WTC11 (cell line): ENCODE measurements at regions not wholly inside any gene's neighbourhood (a gene's known extent, or its start where the extent isn't known, plus 50 kb on each side); places are given as distances from the start of the nearest gene placed in this dataset.

Experiments
- ATAC-seq: fragments of 200-7000 bp; cut with Tn5 transposase; 2 replicates; pipeline ENCODE4 v1.10.0; 2021; ENCODE audit warnings: mild to moderate bottlenecking, moderate library complexity
- CTCF ChIA-PET: fragments of 300-600 bp; sonication (Branson Sonifier 250); formaldehyde crosslinking; loops from one replicate; lab custom pipeline; 2021; ENCODE audit warnings: antibody characterized with exemption; lab: Charles Lee
- POLR2A ChIA-PET: fragments of 350-600 bp; sonication (Branson Sonifier 250); formaldehyde crosslinking; loops from one replicate; lab custom pipeline; 2021; ENCODE audit warnings: antibody characterized with exemption; lab: Charles Lee
- DNase-seq: peaks from one replicate; pipeline ENCODE4 v3.0.0; 2021; ENCODE audit warnings: low spot score
- H3K27ac Mint-ChIP-seq: 2 replicates; pipeline ENCODE4 v1.8.0; 2021; ENCODE audit warnings: mixed read lengths
- H3K27me3 Mint-ChIP-seq: 2 replicates; pipeline ENCODE4 v1.8.0; 2021; ENCODE audit warnings: low read depth, mild to moderate bottlenecking, moderate library complexity, mixed read lengths
- H3K36me3 Mint-ChIP-seq: 2 replicates; pipeline ENCODE4 v1.8.0; 2021; ENCODE audit warnings: mixed read lengths
- H3K4me1 Mint-ChIP-seq: 2 replicates; pipeline ENCODE4 v1.8.0; 2022; ENCODE audit warnings: mixed read lengths
- H3K4me3 Mint-ChIP-seq: 2 replicates; pipeline ENCODE4 v1.8.0; 2021; ENCODE audit warnings: mild to moderate bottlenecking, moderate library complexity, mixed read lengths
- H3K9me3 Mint-ChIP-seq: 2 replicates; pipeline ENCODE4 v1.8.0; 2021; ENCODE audit warnings: mixed read lengths
- ATF1 ChIP-seq: sonication (generic); formaldehyde crosslinking; IDR thresholded peaks from 2 replicates; pipeline ENCODE4 v1.8.1; 2023; ENCODE audit warnings: mild to moderate bottlenecking, moderate library complexity, missing genetic modification reagents
- CDX4 ChIP-seq: fragments of 250-450 bp; sonication (Bioruptor Pico); IDR thresholded peaks from 2 replicates; pipeline ENCODE4 v1.9.0; 2021; ENCODE audit warnings: moderate library complexity, mild to moderate bottlenecking, inconsistent platforms, borderline replicate concordance
- EMX1 ChIP-seq: fragments of 250-450 bp; sonication (Bioruptor Pico); IDR thresholded peaks from 2 replicates; pipeline ENCODE4 v1.8.0; 2021; ENCODE audit warnings: mild to moderate bottlenecking
- ERG ChIP-seq: fragments of 250-450 bp; sonication (Bioruptor Pico); IDR thresholded peaks from 2 replicates; pipeline ENCODE4 v1.8.0; 2021; ENCODE audit warnings: mild to moderate bottlenecking
- ESRRA ChIP-seq: sonication (generic); formaldehyde crosslinking; IDR thresholded peaks from 2 replicates; pipeline ENCODE4 v1.8.1; 2022; ENCODE audit warnings: mild to moderate bottlenecking, missing genetic modification reagents, borderline replicate concordance
- ETV6 ChIP-seq: sonication (generic); formaldehyde crosslinking; IDR thresholded peaks from 2 replicates; pipeline ENCODE4 v1.8.1; 2022; ENCODE audit warnings: mild to moderate bottlenecking, missing genetic modification reagents
- FOXK1 ChIP-seq: sonication (generic); formaldehyde crosslinking; IDR thresholded peaks from 2 replicates; pipeline ENCODE4 v1.8.0; 2022; ENCODE audit warnings: mild to moderate bottlenecking, moderate library complexity, missing genetic modification reagents
- GABPB1 ChIP-seq: sonication (generic); formaldehyde crosslinking; IDR thresholded peaks from 2 replicates; pipeline ENCODE4 v1.8.1; 2023; ENCODE audit warnings: mild to moderate bottlenecking, missing genetic modification reagents
- IRF2 ChIP-seq: sonication (generic); formaldehyde crosslinking; IDR thresholded peaks from 2 replicates; pipeline ENCODE4 v1.8.0; 2022; ENCODE audit warnings: low read depth, missing genetic modification reagents, borderline replicate concordance
- NFATC4 ChIP-seq: fragments of 250-450 bp; sonication (Bioruptor Pico); IDR thresholded peaks from 2 replicates; pipeline ENCODE4 v1.9.0; 2021; ENCODE audit warnings: mild to moderate bottlenecking
- PREB ChIP-seq: sonication (generic); formaldehyde crosslinking; IDR thresholded peaks from 2 replicates; pipeline ENCODE4 v1.8.1; 2022; ENCODE audit warnings: mild to moderate bottlenecking, missing genetic modification reagents, moderate library complexity, borderline replicate concordance
- SMAD3 ChIP-seq: sonication (generic); formaldehyde crosslinking; IDR thresholded peaks from 2 replicates; pipeline ENCODE4 v1.8.0; 2022; ENCODE audit warnings: missing genetic modification reagents, mild to moderate bottlenecking, borderline replicate concordance
- SOX15 ChIP-seq: fragments of 250-450 bp; sonication (Bioruptor Pico); IDR thresholded peaks from 2 replicates; pipeline ENCODE4 v1.9.0; 2021; ENCODE audit warnings: mild to moderate bottlenecking
- TEAD1 ChIP-seq: sonication (generic); formaldehyde crosslinking; IDR thresholded peaks from 2 replicates; pipeline ENCODE4 v1.8.0; 2022; ENCODE audit warnings: mild to moderate bottlenecking, missing genetic modification reagents
- TEAD4 ChIP-seq: sonication (generic); formaldehyde crosslinking; IDR thresholded peaks from 2 replicates; pipeline ENCODE4 v1.8.0; 2022; ENCODE audit warnings: mild to moderate bottlenecking, missing genetic modification reagents
- ZMAT4 ChIP-seq: fragments of 250-450 bp; sonication (Bioruptor Pico); IDR thresholded peaks from 2 replicates; pipeline ENCODE4 v1.9.0; 2021; ENCODE audit warnings: mild to moderate bottlenecking
- ZNF121 ChIP-seq: sonication (generic); formaldehyde crosslinking; IDR thresholded peaks from 2 replicates; pipeline ENCODE4 v1.8.0; 2023; ENCODE audit warnings: missing genetic modification reagents
- ZNF138 ChIP-seq: sonication (generic); formaldehyde crosslinking; conservative IDR thresholded peaks from 2 replicates; pipeline ENCODE4 v1.8.1; 2022; ENCODE audit warnings: mild to moderate bottlenecking, moderate library complexity, missing genetic modification reagents
- ZNF219 ChIP-seq: sonication (generic); formaldehyde crosslinking; IDR thresholded peaks from 2 replicates; pipeline ENCODE4 v1.8.0; 2023; ENCODE audit warnings: missing genetic modification reagents, mild to moderate bottlenecking, borderline replicate concordance
- ZNF317 ChIP-seq: sonication (generic); formaldehyde crosslinking; IDR thresholded peaks from 2 replicates; pipeline ENCODE4 v1.8.1; 2023; ENCODE audit warnings: low read depth, mild to moderate bottlenecking, moderate library complexity, missing genetic modification reagents, borderline replicate concordance
- ZNF423 ChIP-seq: fragments of 250-450 bp; sonication (Bioruptor Pico); IDR thresholded peaks from 2 replicates; pipeline ENCODE4 v2.1.2; 2022; ENCODE audit warnings: mild to moderate bottlenecking, moderate library complexity

GRCh38 chr5:40235471-40236400 lies 444.0 kb upstream of the PTGER4 start (continued):
- no peak for TF ChIP-seq TEAD1 (CRISPR knock-in tag)
- TF ChIP-seq SOX15 (CRISPR knock-in tag), result no peak
- TF ChIP-seq PREB (CRISPR knock-in tag), result no peak
- no peak for TF ChIP-seq TEAD4 (CRISPR knock-in tag)

- no peaks in the 10 kb centered on the region for H3K9me3 Mint-ChIP-seq
- DNase-seq, result no peak
- H3K36me3 Mint-ChIP-seq, result no peaks in the 10 kb centered on the region
- H3K27me3 Mint-ChIP-seq, result no peaks in the 10 kb centered on the region
- ChIA-PET POLR2A (no interaction called here), CTCF (no interaction called here)
- H3K4me1 Mint-ChIP-seq, result peaks cover 3% of the 10 kb centered on the region
- no peak for TF ChIP-seq ZNF219 (CRISPR knock-in tag)
- no peak for TF ChIP-seq ETV6 (CRISPR knock-in tag)
- no peak for TF ChIP-seq IRF2
- no peak for TF ChIP-seq NFATC4
- no peak for TF ChIP-seq ZNF423
- TF ChIP-seq ERG (CRISPR knock-in tag), result no peak
- TF ChIP-seq EMX1 (CRISPR knock-in tag), result no peak
- TF ChIP-seq ATF1 (CRISPR knock-in tag), result no peak
- no peak for TF ChIP-seq GABPB1 (CRISPR knock-in tag)
- no peak for TF ChIP-seq CDX4 (CRISPR knock-in tag)
- no peak for TF ChIP-seq FOXK1 (CRISPR knock-in tag)
- no peak for TF ChIP-seq ESRRA (CRISPR knock-in tag)
- H3K4me3 Mint-ChIP-seq, result no peak overlapping the region
- H3K27ac Mint-ChIP-seq, result no peak overlapping the region
- no peak for ATAC-seq
These were observed 446.4 kb upstream of the PTGER4 start for GRCh38 chr5:40233268-40233667.

GRCh38 chr5:40227931-40228330 lies 451.8 kb upstream of the PTGER4 start:
- Mint-ChIP-seq H3K4me1 (peaks cover 15% of the 10 kb centered on the region), H3K36me3 (no peaks in the 10 kb centered on the region), H3K9me3 (no peaks in the 10 kb centered on the region), H3K27me3 (no peaks in the 10 kb centered on the region), H3K4me3 (no peak overlapping the region), H3K27ac (no peak overlapping the region)
- no peak for TF ChIP-seq ATF1 (CRISPR knock-in tag)
- TF ChIP-seq ZNF423, result no peak
- TF ChIP-seq SMAD3 (CRISPR knock-in tag), result no peak
- ChIA-PET CTCF (interaction anchor here (0.8 kb wide), 1 partner anchor 62 kb away, joined by 3 read pairs; no protein-coding TSS in a partner anchor), POLR2A (interaction anchor here (0.5 kb wide), 1 partner anchor 30 kb away, joined by 3 read pairs; no protein-coding TSS in a partner anchor)
- ATAC-seq (peak; percentile 83), DNase-seq (no peak)

GRCh38 chr5:40227366-40227765 lies 452.3 kb upstream of the PTGER4 start:
- no peak for TF ChIP-seq ZNF317 (CRISPR knock-in tag)
- no peak for TF ChIP-seq ZNF121
- no peak for TF ChIP-seq ZMAT4 (CRISPR knock-in tag)
- TF ChIP-seq ZNF138 (CRISPR knock-in tag), result no peak
- H3K27me3 Mint-ChIP-seq, result no peaks in the 10 kb centered on the region
- ATAC-seq (no peak), DNase-seq (no peak)
- POLR2A ChIA-PET, result no interaction called here
- H3K4me1 Mint-ChIP-seq, result peaks cover 15% of the 10 kb centered on the region
- H3K27ac Mint-ChIP-seq, result no peak overlapping the region
- no peak overlapping the region for H3K4me3 Mint-ChIP-seq
- H3K36me3 Mint-ChIP-seq, result no peaks in the 10 kb centered on the region
- no peaks in the 10 kb centered on the region for H3K9me3 Mint-ChIP-seq
- CTCF ChIA-PET, result no interaction called here
